ENCODE measurements at regions not wholly inside any gene's neighbourhood (a gene's known extent, or its start where the extent isn't known, plus 50 kb on each side); places are given as distances from the start of the nearest gene placed in this dataset.

GRCh38 chr12:97758194-97758501 is 295.5 kb downstream of the RMST start:
- Histone ChIP-seq H3K27ac (peak overlapping the region in 1 of 4 donors; percentile 20), H3K9me3 (peaks cover 0 to 10% (median 0%) of the 10 kb centered on the region in 4 donors), H3K27me3 (no peaks in the 10 kb centered on the region), H3K4me1 (no peaks in the 10 kb centered on the region), H3K4me3 (no peak overlapping the region), H3K36me3 (no peaks in the 10 kb centered on the region)
- 46 to 74% methylated on average over 1 of the region's 1 CpG for WGBS, 2 donors
- no peak for DNase-seq (ENCODE audit: low spot score in 2 of 2)
- TF ChIP-seq POLR2A (IDR thresholded peaks at IDR 0.05) = no peak
- TF ChIP-seq CTCF (IDR thresholded peaks at IDR 0.05) = no peak
- no peak for TF ChIP-seq EP300 (IDR thresholded peaks at IDR 0.05)

GRCh38 chr12:97758586-97758985 is 296.0 kb downstream of the RMST start:
- WGBS, 2 donors = 84 to 89% methylated on average over 1 of the region's 1 CpG

GRCh38 chr12:97760601-97761000 is 298.0 kb downstream of the RMST start:
- H3K27me3 ChIP-seq = no peaks in the 10 kb centered on the region
- no peak overlapping the region for H3K27ac ChIP-seq
- no peaks in the 10 kb centered on the region for H3K4me1 ChIP-seq
- DNase-seq (ENCODE audit: low spot score in 2 of 2) = no peak
- H3K4me3 ChIP-seq = no peak overlapping the region
- peaks cover 0 to 10% (median 0%) of the 10 kb centered on the region in 4 donors for H3K9me3 ChIP-seq
- no peaks in the 10 kb centered on the region for H3K36me3 ChIP-seq
- TF ChIP-seq EP300 (IDR thresholded peaks at IDR 0.05) (no peak), POLR2A (IDR thresholded peaks at IDR 0.05) (no peak), CTCF (IDR thresholded peaks at IDR 0.05) (no peak)
- 74 to 86% methylated on average over 3 of the region's 3 CpGs for WGBS, 2 donors

More at GRCh38 chr12:97758586-97758985, 296.0 kb downstream of the RMST start:
- no peaks in the 10 kb centered on the region for H3K27me3 ChIP-seq
- H3K9me3 ChIP-seq = peaks cover 0 to 10% (median 0%) of the 10 kb centered on the region in 4 donors
- no peak overlapping the region for H3K27ac ChIP-seq
- H3K36me3 ChIP-seq = no peaks in the 10 kb centered on the region
- TF ChIP-seq EP300 (IDR thresholded peaks at IDR 0.05) = no peak
- TF ChIP-seq CTCF (IDR thresholded peaks at IDR 0.05) = no peak
- no peak for TF ChIP-seq POLR2A (IDR thresholded peaks at IDR 0.05)
- no peak overlapping the region for H3K4me3 ChIP-seq
- no peaks in the 10 kb centered on the region for H3K4me1 ChIP-seq
- DNase-seq (ENCODE audit: low spot score in 2 of 2) = no peak

GRCh38 chr12:97763113-97763512 is 300.5 kb downstream of the RMST start:
- DNase-seq (ENCODE audit: low spot score in 2 of 2) = no peak
- TF ChIP-seq POLR2A (IDR thresholded peaks at IDR 0.05) (no peak), CTCF (IDR thresholded peaks at IDR 0.05) (no peak), EP300 (IDR thresholded peaks at IDR 0.05) (no peak)
- H3K27me3 ChIP-seq = no peaks in the 10 kb centered on the region
- no peak overlapping the region for H3K4me3 ChIP-seq
- 59 to 65% methylated on average over 6 of the region's 6 CpGs for WGBS, 2 donors
- H3K4me1 ChIP-seq = no peaks in the 10 kb centered on the region
- H3K27ac ChIP-seq = no peak overlapping the region
- H3K9me3 ChIP-seq = peaks cover 0 to 10% (median 0%) of the 10 kb centered on the region in 4 donors
- no peaks in the 10 kb centered on the region for H3K36me3 ChIP-seq

- Histone ChIP-seq H3K36me3 (no peaks in the 10 kb centered on the region), H3K27ac (no peak overlapping the region)
- TF ChIP-seq CTCF (IDR thresholded peaks at IDR 0.05) (no peak), EP300 (IDR thresholded peaks at IDR 0.05) (no peak), POLR2A (IDR thresholded peaks at IDR 0.05) (no peak)
These were observed 302.1 kb downstream of the RMST start for GRCh38 chr12:97764700-97765099.

More at GRCh38 chr12:97764700-97765099, 302.1 kb downstream of the RMST start:
- Histone ChIP-seq H3K27me3 (no peaks in the 10 kb centered on the region), H3K4me1 (no peaks in the 10 kb centered on the region), H3K9me3 (peaks cover 0 to 10% (median 0%) of the 10 kb centered on the region in 4 donors), H3K4me3 (no peak overlapping the region)
- DNase-seq (ENCODE audit: low spot score in 2 of 2) = no peak

Measured in tibial nerve (tissue), 4 donors.